HL-60 (cell line): ENCODE measurements at regions not wholly inside any gene's neighbourhood (a gene's known extent, or its start where the extent isn't known, plus 50 kb on each side); places are given as distances from the start of the nearest gene placed in this dataset.

Source experiments
- GABPA ChIP-seq: IDR thresholded peaks from 2 replicates; pipeline ENCODE4 v1.6.1; 2012; ENCODE audit warnings: low read depth
- POLR2AphosphoS5 ChIP-seq: IDR thresholded peaks from 2 replicates; pipeline ENCODE4 v1.6.1; 2012; ENCODE audit warnings: low read depth
- REST ChIP-seq: IDR thresholded peaks from 2 replicates; pipeline ENCODE4 v1.6.1; 2012; ENCODE audit warnings: low read depth; ENCODE audit not compliant: insufficient replicate concordance
- TF ChIP-seq, protein P1 (sequence below): IDR thresholded peaks from one replicate; pipeline ENCODE4 v1.5.1; 2011; ENCODE audit warnings: low read length, control low read depth, inconsistent platforms; ENCODE audit not compliant: insufficient read depth

DNA sequence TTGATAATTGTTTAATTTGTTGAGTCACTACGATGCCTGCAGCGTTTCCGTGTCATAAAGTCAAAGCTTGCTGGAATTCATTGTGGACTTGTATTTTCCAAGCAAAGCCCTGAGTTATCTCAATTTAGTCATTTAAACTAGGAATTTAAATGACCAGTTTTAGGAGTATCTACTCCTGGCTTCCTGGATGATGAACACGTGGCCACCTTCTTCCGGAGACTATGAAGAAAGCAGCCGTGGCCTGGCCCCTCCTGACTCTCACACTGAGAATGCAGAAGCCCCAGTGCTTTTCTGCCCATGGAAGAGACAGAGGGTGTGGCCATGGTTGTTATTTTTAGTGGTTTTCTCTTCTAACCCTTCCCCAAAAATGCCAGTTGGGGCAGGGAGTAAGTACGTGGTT, 250.7 kb upstream of the GATB start:
- TF ChIP-seq, protein P1, sequence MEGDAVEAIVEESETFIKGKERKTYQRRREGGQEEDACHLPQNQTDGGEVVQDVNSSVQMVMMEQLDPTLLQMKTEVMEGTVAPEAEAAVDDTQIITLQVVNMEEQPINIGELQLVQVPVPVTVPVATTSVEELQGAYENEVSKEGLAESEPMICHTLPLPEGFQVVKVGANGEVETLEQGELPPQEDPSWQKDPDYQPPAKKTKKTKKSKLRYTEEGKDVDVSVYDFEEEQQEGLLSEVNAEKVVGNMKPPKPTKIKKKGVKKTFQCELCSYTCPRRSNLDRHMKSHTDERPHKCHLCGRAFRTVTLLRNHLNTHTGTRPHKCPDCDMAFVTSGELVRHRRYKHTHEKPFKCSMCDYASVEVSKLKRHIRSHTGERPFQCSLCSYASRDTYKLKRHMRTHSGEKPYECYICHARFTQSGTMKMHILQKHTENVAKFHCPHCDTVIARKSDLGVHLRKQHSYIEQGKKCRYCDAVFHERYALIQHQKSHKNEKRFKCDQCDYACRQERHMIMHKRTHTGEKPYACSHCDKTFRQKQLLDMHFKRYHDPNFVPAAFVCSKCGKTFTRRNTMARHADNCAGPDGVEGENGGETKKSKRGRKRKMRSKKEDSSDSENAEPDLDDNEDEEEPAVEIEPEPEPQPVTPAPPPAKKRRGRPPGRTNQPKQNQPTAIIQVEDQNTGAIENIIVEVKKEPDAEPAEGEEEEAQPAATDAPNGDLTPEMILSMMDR = no peak
- TF ChIP-seq REST = no peak
- TF ChIP-seq GABPA = no peak
- TF ChIP-seq POLR2AphosphoS5 = no peak
